Keratinocyte (primary cell): ENCODE measurements at regions not wholly inside any gene's neighbourhood (a gene's known extent, or its start where the extent isn't known, plus 50 kb on each side); places are given as distances from the start of the nearest gene placed in this dataset.

ENCODE experiments used
- DNase-seq: peaks from one replicate; pipeline ENCODE4 v3.0.0-alpha.2; 2011; ENCODE audit warnings: low read depth, missing footprints, low spot score
- FAIRE-seq: peaks from 2 replicates; lab custom pipeline; 2011; peaks lifted over from hg19 to GRCh38; lab: Jason Lieb, UNC
- H2AFZ ChIP-seq: 2 replicates; pipeline ENCODE4 v1.6.0; 2012; ENCODE audit warnings: low read length, control low read depth, inconsistent platforms; ENCODE audit not compliant: control insufficient read depth
- H3K27ac ChIP-seq: 2 replicates; pipeline ENCODE4 v1.5.1; 2011; ENCODE audit warnings: low read length; ENCODE audit not compliant: control insufficient read depth, insufficient read depth
- H3K27me3 ChIP-seq: 3 replicates; pipeline ENCODE4 v1.6.0; 2011; ENCODE audit warnings: low read length; ENCODE audit not compliant: control insufficient read depth, insufficient read depth; ENCODE audit errors: extremely low read depth
- H3K36me3 ChIP-seq, 2 experiments: 2 replicates in 1 of 2; 3 replicates in 1 of 2; pipeline ENCODE4 v1.5.1; 2011; ENCODE audit warnings: low read length in 2 of 2, mild to moderate bottlenecking in 1 of 2; ENCODE audit not compliant: control insufficient read depth in 2 of 2, insufficient read depth in 2 of 2; ENCODE audit errors: extremely low read depth in 1 of 2
- H3K4me1 ChIP-seq: 3 replicates; pipeline ENCODE4 v1.5.1; 2011; ENCODE audit warnings: low read length; ENCODE audit not compliant: control insufficient read depth, insufficient read depth; ENCODE audit errors: extremely low read depth
- H3K4me2 ChIP-seq: 3 replicates; pipeline ENCODE4 v1.6.0; 2011; ENCODE audit warnings: low read depth, low read length; ENCODE audit not compliant: control insufficient read depth, insufficient read depth; ENCODE audit errors: extremely low read depth
- H3K4me3 ChIP-seq, 3 experiments: fragments of 200-600 bp in 1 of 3; sonication (generic) in 1 of 3; 2 replicates in 2 of 3; 3 replicates in 1 of 3; pipeline ENCODE4 v1.5.1; 2011 to 2016; ENCODE audit warnings: low read length in 3 of 3, mild to moderate bottlenecking in 3 of 3, control low read depth in 2 of 3, inconsistent platforms in 1 of 3, low read depth in 1 of 3, mixed read lengths in 1 of 3, mixed run types in 1 of 3, moderate library complexity in 1 of 3; ENCODE audit not compliant: control insufficient read depth in 2 of 3, insufficient read depth in 2 of 3; ENCODE audit errors: extremely low read depth in 1 of 3
- H3K79me2 ChIP-seq: 2 replicates; pipeline ENCODE4 v1.6.0; 2012; ENCODE audit warnings: low read length; ENCODE audit not compliant: control insufficient read depth, insufficient read depth
- H3K9ac ChIP-seq: 3 replicates; pipeline ENCODE4 v1.6.0; 2011; ENCODE audit warnings: low read length; ENCODE audit not compliant: control insufficient read depth, insufficient read depth; ENCODE audit errors: extremely low read depth
- H3K9me1 ChIP-seq: 3 replicates; pipeline ENCODE4 v1.6.0; 2011; ENCODE audit warnings: low read length; ENCODE audit not compliant: control insufficient read depth, insufficient read depth; ENCODE audit errors: extremely low read depth
- H3K9me3 ChIP-seq: 2 replicates; pipeline ENCODE4 v1.5.1; 2012; ENCODE audit warnings: low read depth, low read length; ENCODE audit not compliant: control insufficient read depth
- H4K20me1 ChIP-seq: 3 replicates; pipeline ENCODE4 v1.6.0; 2011; ENCODE audit warnings: low read length; ENCODE audit not compliant: control insufficient read depth, insufficient read depth; ENCODE audit errors: extremely low read depth
- CTCF ChIP-seq, 3 experiments: IDR thresholded peaks in 1 of 3; conservative IDR thresholded peaks in 1 of 3; optimal IDR thresholded peaks in 1 of 3; 2 replicates in 2 of 3; 3 replicates in 1 of 3; pipeline versions ENCODE3 to v1.5.1; 2011; ENCODE audit warnings: low read length in 3 of 3, mild to moderate bottlenecking in 3 of 3, moderate library complexity in 2 of 3, control low read depth in 1 of 3, inconsistent platforms in 1 of 3; ENCODE audit not compliant: insufficient read depth in 2 of 3; ENCODE audit errors: extremely low read depth in 1 of 3
- EZH2 ChIP-seq: IDR thresholded peaks from one replicate; pipeline ENCODE4 v1.6.1; 2012; ENCODE audit warnings: inconsistent platforms, mild to moderate bottlenecking, low read length, moderate library complexity
- dilution Hi-C: fragments of 300-500 bp; cut with MboI; formaldehyde crosslinking; loops from one replicate; pipeline ENCODE4 v1.7.0; 2020; ENCODE audit warnings: low sequenced_read_pairs; ENCODE audit not compliant: extremely low pct_ligation_motif_present

GRCh38 chr3:42037318-42037945, 53.7 kb upstream of the TRAK1 start:
- TF ChIP-seq EZH2 = no peak
- FAIRE-seq (no peak), DNase-seq (no peak)
- Histone ChIP-seq H3K4me1 (peaks cover 35% of the 10 kb centered on the region), H3K27me3 (no peaks in the 10 kb centered on the region), H3K9ac (no peak overlapping the region), H3K4me2 (no peak overlapping the region), H3K4me3 (no peak overlapping the region), H2AFZ (no peak overlapping the region), H3K9me3 (no peaks in the 10 kb centered on the region), H3K36me3 (peaks cover 3 to 6% of the 10 kb centered on the region in 2 experiments), H3K79me2 (peaks cover 70% of the 10 kb centered on the region), H4K20me1 (no peaks in the 10 kb centered on the region), H3K27ac (no peak overlapping the region), H3K9me1 (no peaks in the 10 kb centered on the region)
- dilution Hi-C loops = no loop called here

GRCh38 chr3:42036483-42036823, 54.7 kb upstream of the TRAK1 start:
- Histone ChIP-seq H2AFZ (no peak overlapping the region), H3K4me2 (peak overlapping the region; percentile 41), H3K36me3 (peaks cover 3 to 6% of the 10 kb centered on the region in 2 experiments), H3K4me3 (no peak overlapping the region), H3K9me1 (peaks cover 2% of the 10 kb centered on the region), H3K9ac (peak overlapping the region; percentile 0), H3K79me2 (peaks cover 71% of the 10 kb centered on the region), H4K20me1 (no peaks in the 10 kb centered on the region), H3K27ac (peak overlapping the region; percentile 7), H3K27me3 (no peaks in the 10 kb centered on the region), H3K9me3 (no peaks in the 10 kb centered on the region), H3K4me1 (peaks cover 41% of the 10 kb centered on the region)
- dilution Hi-C loops = no loop called here
- FAIRE-seq (peak; percentile 65), DNase-seq (no peak)
- TF ChIP-seq EZH2 (no peak), CTCF (optimal IDR thresholded peaks at IDR 0.05 in 1 of 3, IDR thresholded peaks at IDR 0.05 in 1 of 3, conservative IDR thresholded peaks at IDR 0.05 in 1 of 3; ENCODE audit: extremely low read depth in 1 of 3, insufficient read depth in 2 of 3, low read length in 3 of 3) (no peak)
